T-cell (primary cell): ENCODE measurements at regions not wholly inside any gene's neighbourhood (a gene's known extent, or its start where the extent isn't known, plus 50 kb on each side); places are given as distances from the start of the nearest gene placed in this dataset.

Experiments
- ATAC-seq, 4 experiments: fragments of 200-7000 bp in 3 of 4; fragments of 150-1000 bp in 1 of 4; cut with Tn5 transposase; replicated peaks in 1 of 4; 1 replicate in 3 of 4; 2 replicates in 1 of 4; pipeline ENCODE4 v1.10.0; 2021; ENCODE audit warnings: moderate library complexity in 3 of 4, mild to moderate bottlenecking in 2 of 4, moderate number of reproducible peaks in 1 of 4
- CTCF ChIA-PET, 2 donors: fragments of 300-600 bp; sonication (Branson Sonifier 250); formaldehyde crosslinking; loops; one replicate each; lab custom pipeline; 2022; ENCODE audit warnings: antibody characterized with exemption in 2 of 2; lab: Charles Lee
- POLR2A ChIA-PET, 2 donors: fragments of 300-600 bp; sonication (Branson Sonifier 250); formaldehyde crosslinking; loops; one replicate each; lab custom pipeline; 2022; ENCODE audit warnings: antibody characterized with exemption in 2 of 2; lab: Charles Lee
- DNase-seq, 35 experiments: peaks; one replicate each; pipeline versions ENCODE4 v3.0.0 to v3.0.0-alpha.2; 2013 to 2023
- H3K27ac ChIP-seq: one replicate; pipeline ENCODE4 v1.5.1; 2013; ENCODE audit warnings: low read length
- H3K27me3 ChIP-seq, 2 experiments: replicated peaks in 1 of 2; 1 replicate in 1 of 2; 2 replicates in 1 of 2; pipeline versions ENCODE4 v1.6.1 to v1.7.0; 2013; ENCODE audit warnings: low read length in 1 of 2, mixed read lengths in 1 of 2; ENCODE audit not compliant: control insufficient read depth in 2 of 2, insufficient read depth in 2 of 2; ENCODE audit errors: extremely low read depth in 1 of 2
- H3K36me3 ChIP-seq, 2 donors: 1 replicate in 1 of 2; 2 replicates in 1 of 2; pipeline versions ENCODE4 v1.6.1 to v1.7.0; 2013; ENCODE audit warnings: low read length in 1 of 2; ENCODE audit not compliant: control insufficient read depth in 2 of 2, insufficient read depth in 1 of 2; ENCODE audit errors: extremely low read depth in 1 of 2
- H3K4me1 ChIP-seq, 2 experiments: 1 replicate in 1 of 2; 2 replicates in 1 of 2; pipeline versions ENCODE4 v1.6.1 to v1.7.0; 2013; ENCODE audit warnings: low read length in 2 of 2, mixed read lengths in 1 of 2; ENCODE audit not compliant: insufficient read depth in 2 of 2, control insufficient read depth in 1 of 2; ENCODE audit errors: extremely low read depth in 1 of 2
- H3K4me3 ChIP-seq, 2 donors: 1 replicate in 1 of 2; 2 replicates in 1 of 2; pipeline versions ENCODE4 v1.5.1 to v1.7.0; 2013; ENCODE audit warnings: mild to moderate bottlenecking in 2 of 2, low read length in 1 of 2, moderate library complexity in 1 of 2; ENCODE audit not compliant: control insufficient read depth in 1 of 2; ENCODE audit errors: extremely low read depth in 1 of 2
- H3K9me3 ChIP-seq: 2 replicates; pipeline ENCODE4 v1.7.0; 2013
- H3K27ac Mint-ChIP-seq, 2 donors: one replicate each; pipeline ENCODE4 v1.8.0; 2020 to 2021; ENCODE audit warnings: mild to moderate bottlenecking in 2 of 2, mixed read lengths in 2 of 2
- H3K27me3 Mint-ChIP-seq, 2 donors: one replicate each; pipeline ENCODE4 v1.8.0; 2021 to 2022; ENCODE audit warnings: mixed read lengths in 2 of 2
- H3K36me3 Mint-ChIP-seq: one replicate; pipeline ENCODE4 v1.8.0; 2021; ENCODE audit warnings: mixed read lengths
- H3K4me1 Mint-ChIP-seq, 3 donors: one replicate each; pipeline ENCODE4 v1.8.0; 2020 to 2022; ENCODE audit warnings: mixed read lengths in 3 of 3, mild to moderate bottlenecking in 1 of 3
- H3K4me3 Mint-ChIP-seq, 3 donors: one replicate each; pipeline ENCODE4 v1.8.0; 2020 to 2022; ENCODE audit warnings: mild to moderate bottlenecking in 3 of 3, mixed read lengths in 3 of 3, moderate library complexity in 3 of 3
- H3K9me3 Mint-ChIP-seq, 3 donors: one replicate each; pipeline ENCODE4 v1.8.0; 2020 to 2022; ENCODE audit warnings: mixed read lengths in 3 of 3
- WGBS: methylation state at CpG from one replicate; pipeline ENCODE4 v1.1.5; 2013; ENCODE audit warnings: missing lambda C conversion rate; ENCODE audit not compliant: insufficient coverage; 5-methylcytosine and 5-hydroxymethylcytosine counted together

GRCh38 chr13:18992791-18993190 is 188.8 kb downstream of the TUBA3C start:
- Mint-ChIP-seq H3K27ac (no peak overlapping the region), H3K4me3 (no peak overlapping the region), H3K9me3 (peaks cover 0 to 26% (median 5%) of the 10 kb centered on the region in 3 donors), H3K36me3 (peaks cover 3% of the 10 kb centered on the region), H3K4me1 (peaks cover 0 to 32% (median 4%) of the 10 kb centered on the region in 3 donors), H3K27me3 (no peaks in the 10 kb centered on the region)
- H3K27me3 ChIP-seq: no peaks in the 10 kb centered on the region
- H3K4me1 ChIP-seq: no peaks in the 10 kb centered on the region
- CTCF ChIA-PET: no interaction called here
- H3K9me3 ChIP-seq: no peaks in the 10 kb centered on the region
- DNase-seq: no peak
- no peak overlapping the region for H3K27ac ChIP-seq
- ATAC-seq: no peak
- POLR2A ChIA-PET: no interaction called here
- H3K36me3 ChIP-seq: no peaks in the 10 kb centered on the region
- no peak overlapping the region for H3K4me3 ChIP-seq
- 90% methylated on average over 1 of the region's 1 CpG for WGBS

- POLR2A ChIA-PET: no interaction called here
- Mint-ChIP-seq H3K4me1 (peaks cover 0 to 20% (median 0%) of the 10 kb centered on the region in 3 donors), H3K36me3 (peaks cover 3% of the 10 kb centered on the region), H3K9me3 (peaks cover 0 to 26% (median 5%) of the 10 kb centered on the region in 3 donors), H3K4me3 (no peak overlapping the region), H3K27ac (no peak overlapping the region), H3K27me3 (no peaks in the 10 kb centered on the region)
- no peaks in the 10 kb centered on the region for H3K4me1 ChIP-seq
- WGBS: 100% methylated on average over 1 of the region's 2 CpGs
- no peak overlapping the region for H3K4me3 ChIP-seq
- no peaks in the 10 kb centered on the region for H3K36me3 ChIP-seq
- H3K27me3 ChIP-seq: no peaks in the 10 kb centered on the region
- DNase-seq (no peak), ATAC-seq (no peak)
- H3K9me3 ChIP-seq: no peaks in the 10 kb centered on the region
- H3K27ac ChIP-seq: no peak overlapping the region
- CTCF ChIA-PET: no interaction called here
These were observed 190.6 kb downstream of the TUBA3C start for GRCh38 chr13:18991060-18991459.

- Mint-ChIP-seq H3K9me3 (peaks cover 0 to 11% (median 10%) of the 10 kb centered on the region in 3 donors), H3K27me3 (peaks cover 5 to 10% of the 10 kb centered on the region in 2 donors), H3K27ac (no peak overlapping the region), H3K4me3 (no peak overlapping the region), H3K4me1 (no peaks in the 10 kb centered on the region), H3K36me3 (peaks cover 3% of the 10 kb centered on the region)
- whole genome bisulfite sequencing: 100% methylated on average over 1 of the region's 1 CpG
- H3K9me3 ChIP-seq: peaks cover 3% of the 10 kb centered on the region
- H3K4me1 ChIP-seq: no peaks in the 10 kb centered on the region
- H3K36me3 ChIP-seq: no peaks in the 10 kb centered on the region
- H3K27me3 ChIP-seq: peaks cover 0 to 2% of the 10 kb centered on the region in 2 experiments
- DNase-seq (no peak), ATAC-seq (no peak)
- H3K27ac ChIP-seq: no peak overlapping the region
- POLR2A ChIA-PET: no interaction called here
- CTCF ChIA-PET: no interaction called here
- no peak overlapping the region for H3K4me3 ChIP-seq
These were observed 203.2 kb downstream of the TUBA3C start for GRCh38 chr13:18978447-18978846.

GRCh38 chr13:18977857-18978256 is 203.8 kb downstream of the TUBA3C start:
- H3K4me1 Mint-ChIP-seq: no peaks in the 10 kb centered on the region
- H3K27me3 Mint-ChIP-seq: peaks cover 3 to 5% of the 10 kb centered on the region in 2 donors
- POLR2A ChIA-PET: no interaction called here
- ATAC-seq (no peak), DNase-seq (no peak)
- H3K36me3 Mint-ChIP-seq: peaks cover under 1% of the 10 kb centered on the region
- Histone ChIP-seq H3K36me3 (no peaks in the 10 kb centered on the region), H3K27ac (no peak overlapping the region), H3K4me1 (no peaks in the 10 kb centered on the region), H3K27me3 (peaks cover 0 to 2% of the 10 kb centered on the region in 2 experiments), H3K9me3 (no peaks in the 10 kb centered on the region), H3K4me3 (no peak overlapping the region)
- no peak overlapping the region for H3K27ac Mint-ChIP-seq
- whole genome bisulfite sequencing: 70% methylated on average over 2 of the region's 5 CpGs
- no peak overlapping the region for H3K4me3 Mint-ChIP-seq
- CTCF ChIA-PET: no interaction called here
- peaks cover 0 to 7% (median 6%) of the 10 kb centered on the region in 3 donors for H3K9me3 Mint-ChIP-seq

DNA sequence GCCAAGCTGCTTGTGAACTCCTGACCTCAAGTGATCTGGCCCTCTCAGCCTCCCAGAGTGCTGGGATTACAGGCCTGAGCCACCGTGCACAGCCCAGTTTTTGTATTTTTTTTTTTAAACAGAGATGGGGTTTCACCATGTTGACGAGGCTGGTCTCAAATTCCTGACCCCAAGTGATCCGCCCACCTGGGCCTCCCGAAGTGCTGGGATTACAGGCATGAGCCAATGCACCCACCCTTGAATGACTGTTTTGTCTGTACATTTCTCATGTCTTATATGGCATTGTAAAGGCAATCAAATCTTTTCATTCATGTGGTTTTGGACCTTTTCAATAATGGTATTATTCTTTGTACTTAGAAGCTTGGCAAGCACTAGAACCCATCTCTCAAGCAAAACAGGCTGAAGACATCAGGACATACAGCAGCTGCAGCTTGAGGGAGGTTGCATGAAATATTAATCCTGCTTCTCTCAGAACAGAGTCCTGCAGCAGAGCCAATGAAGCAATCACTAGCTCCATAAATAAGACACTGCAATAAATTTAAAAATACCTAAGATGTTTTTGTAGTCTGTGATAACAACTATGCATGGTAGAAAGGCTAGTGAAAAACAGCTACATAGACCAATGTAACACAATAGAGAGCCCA is 209.9 kb downstream of the TUBA3C start:
- no peak for DNase-seq
- CTCF ChIA-PET: no interaction called here
- POLR2A ChIA-PET: no interaction called here

DNA sequence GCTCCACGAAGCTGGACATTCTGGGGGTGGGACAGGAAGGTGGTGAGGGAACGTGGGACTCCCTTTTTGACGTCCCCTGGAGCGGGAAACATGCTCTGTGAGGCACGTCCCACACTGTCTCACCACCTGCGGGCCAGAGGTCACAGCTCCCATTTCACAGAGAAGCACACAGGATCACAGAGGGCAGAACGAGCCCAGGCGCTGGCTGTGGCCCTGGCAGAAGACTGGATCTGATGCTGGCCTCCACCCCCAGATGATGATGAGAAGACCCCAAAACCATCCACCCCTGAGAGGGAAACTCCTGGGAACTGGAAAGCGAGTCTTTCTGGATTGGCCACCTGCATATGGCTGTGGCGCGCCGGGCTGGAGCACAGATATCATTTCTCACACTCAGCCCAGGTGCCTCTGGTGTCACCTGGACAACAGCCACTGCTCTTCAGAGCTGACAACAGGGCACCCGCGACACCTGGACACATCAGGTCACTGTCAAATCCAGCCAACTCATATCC is 216.2 kb downstream of the TUBA3C start:
- Mint-ChIP-seq H3K9me3 (no peaks in the 10 kb centered on the region), H3K27ac (no peak overlapping the region), H3K27me3 (peaks cover 0 to 5% of the 10 kb centered on the region in 2 donors), H3K4me1 (no peaks in the 10 kb centered on the region), H3K4me3 (no peak overlapping the region), H3K36me3 (no peaks in the 10 kb centered on the region)
- DNase-seq (no peak), ATAC-seq (no peak)
- H3K4me3 ChIP-seq: no peak overlapping the region
- ChIA-PET CTCF (no interaction called here), POLR2A (no interaction called here)
- WGBS: 70% methylated on average over 14 of the region's 14 CpGs
- no peak overlapping the region for H3K27ac ChIP-seq
- no peaks in the 10 kb centered on the region for H3K27me3 ChIP-seq
- H3K4me1 ChIP-seq: no peaks in the 10 kb centered on the region
- no peaks in the 10 kb centered on the region for H3K36me3 ChIP-seq
- H3K9me3 ChIP-seq: no peaks in the 10 kb centered on the region

More for the DNA sequence above, 209.9 kb downstream of the TUBA3C start:
- H3K9me3 ChIP-seq: no peaks in the 10 kb centered on the region
- Mint-ChIP-seq H3K4me3 (no peak overlapping the region), H3K27ac (no peak overlapping the region), H3K9me3 (no peaks in the 10 kb centered on the region), H3K4me1 (no peaks in the 10 kb centered on the region), H3K36me3 (no peaks in the 10 kb centered on the region), H3K27me3 (no peaks in the 10 kb centered on the region)
- H3K27me3 ChIP-seq: no peaks in the 10 kb centered on the region
- H3K27ac ChIP-seq: no peak overlapping the region
- no peaks in the 10 kb centered on the region for H3K36me3 ChIP-seq
- H3K4me1 ChIP-seq: no peaks in the 10 kb centered on the region
- no peak overlapping the region for H3K4me3 ChIP-seq
- no CpG with 5 or more reads among the region's 4 CpGs for WGBS
- ATAC-seq: no peak
